ENCODE measurements at regions not wholly inside any gene's neighbourhood (a gene's known extent, or its start where the extent isn't known, plus 50 kb on each side); places are given as distances from the start of the nearest gene placed in this dataset.

DNA sequence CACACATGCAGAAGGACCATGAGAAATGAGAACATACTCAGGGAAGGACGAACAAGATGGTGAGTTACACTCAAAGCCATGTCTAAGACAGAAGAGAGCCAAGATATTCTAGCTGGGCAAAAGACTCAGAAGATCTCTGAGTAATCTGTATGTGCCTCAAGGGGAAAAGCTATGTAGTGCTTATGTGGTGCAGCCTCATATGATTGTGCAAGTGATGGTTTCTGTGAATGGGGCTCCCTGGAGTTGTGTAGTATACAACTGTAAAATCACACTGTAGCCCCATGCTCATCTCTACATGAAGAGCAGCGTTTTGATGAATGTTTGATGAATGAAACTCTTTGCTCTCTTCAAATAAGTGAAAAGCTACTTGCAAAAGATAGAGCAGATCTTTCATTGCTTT lies 57.5 kb downstream of the OSR1 start:
- no peak for DNase-seq (ENCODE audit: low read depth)

- DNase-seq (ENCODE audit: low read depth) = no peak
These were observed 58.9 kb downstream of the OSR1 start for GRCh38 chr2:19299522-19299921.

GRCh38 chr2:19299032-19299431 lies 59.4 kb downstream of the OSR1 start:
- DNase-seq (ENCODE audit: low read depth) = no peak

DNA sequence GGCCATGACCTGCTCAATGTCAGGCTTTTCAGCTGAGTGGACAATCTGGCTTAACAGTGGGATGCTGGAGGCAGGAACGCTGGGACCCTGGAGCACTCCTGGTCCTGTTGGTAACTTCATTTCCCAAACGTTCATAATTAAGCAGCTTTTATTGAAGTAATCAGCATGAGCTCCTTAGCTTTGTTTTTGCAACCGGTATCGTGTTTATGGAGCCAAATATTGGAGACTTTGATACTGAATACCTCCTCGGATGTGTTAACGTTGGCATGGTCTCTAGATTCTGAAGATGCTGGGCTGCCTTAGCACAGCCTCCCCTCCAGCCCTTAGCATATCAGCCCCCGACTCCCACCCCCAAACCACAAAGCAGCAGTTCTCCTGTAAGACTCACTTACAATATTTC lies 60.7 kb downstream of the OSR1 start:
- DNase-seq (ENCODE audit: low read depth) = no peak

DNA sequence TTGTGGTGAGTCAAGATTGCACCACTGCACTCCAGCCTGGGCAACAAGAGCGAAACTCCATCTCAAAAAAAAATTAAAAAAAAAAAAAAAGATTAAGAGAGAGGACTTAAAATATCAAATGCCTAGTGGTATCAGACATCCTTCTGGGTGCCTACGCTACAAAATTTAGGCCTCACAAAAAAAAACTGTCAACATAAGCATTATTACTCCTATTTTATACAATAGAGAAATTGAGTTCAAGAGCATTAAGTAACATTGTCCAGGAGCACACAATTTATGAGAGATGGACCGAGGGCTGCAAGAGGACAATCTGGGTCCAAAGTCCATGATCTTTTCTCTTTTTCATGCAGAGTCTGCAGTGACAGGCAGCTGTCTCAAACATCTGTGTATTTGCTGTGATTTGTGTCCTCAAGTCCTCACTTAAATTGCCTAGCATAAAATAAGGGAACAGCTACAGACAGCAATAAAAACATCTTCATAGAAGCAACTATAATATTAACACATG lies 62.4 kb downstream of the OSR1 start:
- no peak for DNase-seq (ENCODE audit: low read depth)

- DNase-seq (ENCODE audit: low read depth) = peak; percentile 2
These were observed 66.4 kb downstream of the OSR1 start for GRCh38 chr2:19292007-19292406.

GRCh38 chr2:19288291-19288690 lies 70.1 kb downstream of the OSR1 start:
- DNase-seq (ENCODE audit: low read depth) = no peak

GRCh38 chr2:19287324-19287723 lies 71.1 kb downstream of the OSR1 start:
- DNase-seq (ENCODE audit: low read depth) = no peak

GRCh38 chr2:19282305-19282704 lies 76.1 kb downstream of the OSR1 start:
- DNase-seq (ENCODE audit: low read depth) = no peak

- no peak for DNase-seq (ENCODE audit: low read depth)
These were observed 84.0 kb downstream of the OSR1 start for GRCh38 chr2:19274439-19274838.

DNA sequence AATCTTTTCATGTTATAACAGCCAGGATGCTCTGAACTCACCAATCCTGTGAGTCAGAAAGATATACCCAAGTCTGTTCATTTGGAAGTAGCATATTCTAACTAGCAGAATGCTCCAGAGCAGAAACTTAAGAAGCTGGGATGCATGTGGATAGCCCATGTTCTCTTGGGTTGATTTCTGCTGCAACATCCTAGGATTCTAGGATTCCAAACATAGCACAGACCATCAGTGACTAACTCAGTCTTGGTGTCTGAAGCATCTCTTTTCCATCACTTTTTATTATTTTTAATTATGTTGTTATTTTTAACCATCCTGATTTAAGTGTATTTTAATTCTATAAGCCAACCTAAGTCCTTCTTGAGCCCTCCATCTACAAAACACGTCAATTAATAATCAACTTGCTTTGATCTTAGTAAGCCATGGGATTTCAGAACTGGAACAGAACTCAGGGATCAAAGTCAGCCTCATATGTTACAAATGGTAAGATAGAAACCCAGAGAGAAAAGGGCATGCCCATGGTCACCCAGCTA lies 85.4 kb downstream of the OSR1 start:
- no peak for DNase-seq (ENCODE audit: low read depth)

DNA sequence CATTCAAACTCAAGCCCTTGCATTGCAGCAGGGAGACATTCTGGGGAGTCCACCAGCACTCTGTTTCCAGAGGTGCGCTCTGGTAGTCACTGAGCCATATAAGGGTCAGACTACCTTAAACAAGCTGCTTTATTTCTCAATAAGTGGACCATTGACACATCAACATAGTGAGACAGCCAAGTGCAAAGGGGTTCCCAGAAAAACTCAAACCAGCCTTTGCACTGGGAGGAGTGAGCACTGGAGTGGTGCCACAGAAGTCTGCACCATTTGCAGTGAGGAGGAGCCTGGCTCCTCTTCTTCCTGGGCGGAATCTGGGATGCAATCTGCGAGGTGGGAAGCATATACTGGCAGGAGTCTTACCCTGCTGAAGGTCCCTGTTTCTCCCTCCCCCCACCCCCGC lies 86.4 kb downstream of the OSR1 start:
- no peak for DNase-seq (ENCODE audit: low read depth)

- DNase-seq (ENCODE audit: low read depth) = no peak
These were observed 93.6 kb downstream of the OSR1 start for GRCh38 chr2:19264852-19265251.

GRCh38 chr2:19262150-19262549 lies 96.3 kb downstream of the OSR1 start:
- no peak for DNase-seq (ENCODE audit: low read depth)

- no peak for DNase-seq (ENCODE audit: low read depth)
These were observed 97.4 kb downstream of the OSR1 start for GRCh38 chr2:19261061-19261460.

GRCh38 chr2:19256121-19256601 lies 102.3 kb downstream of the OSR1 start:
- peak; percentile 69 for DNase-seq (ENCODE audit: low read depth)

DNA sequence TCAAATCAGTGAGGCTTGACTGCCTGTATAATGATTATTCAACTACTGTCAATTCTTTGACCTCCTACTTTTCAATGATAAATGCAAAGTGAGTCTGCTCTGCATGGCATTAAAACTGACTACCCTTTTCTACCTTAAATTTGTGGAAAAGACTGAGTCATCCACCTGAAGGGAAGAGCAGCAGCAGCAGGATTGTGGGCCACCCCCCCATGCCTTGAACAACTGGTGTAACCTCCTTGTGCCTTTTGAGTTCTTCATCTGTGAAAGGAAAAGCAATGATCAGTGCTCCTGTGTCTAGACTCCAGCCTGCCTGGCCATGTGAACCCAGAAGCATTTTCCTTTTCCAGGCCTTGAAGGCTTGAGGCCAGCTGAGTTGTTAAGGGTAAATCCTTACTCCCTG lies 102.9 kb downstream of the OSR1 start:
- DNase-seq (ENCODE audit: low read depth) = no peak

DNA sequence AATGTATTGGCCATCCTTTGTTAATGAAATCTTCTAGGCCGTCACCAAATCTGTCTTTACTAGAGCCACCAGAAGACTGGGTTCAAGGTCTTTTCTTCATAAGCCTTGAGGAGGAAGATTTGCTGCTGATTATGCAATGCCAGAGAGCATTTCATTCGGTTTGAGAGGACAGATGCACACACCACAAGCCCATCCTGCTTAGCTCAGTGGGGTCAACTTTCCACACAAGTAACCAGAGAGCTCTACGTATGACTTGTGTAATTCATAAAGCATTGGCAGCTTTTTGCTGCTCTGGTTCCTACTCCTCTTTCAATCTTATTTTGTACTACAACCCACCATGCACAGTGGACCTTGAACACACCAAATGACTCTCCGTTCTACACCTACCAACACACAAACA lies 106.9 kb downstream of the OSR1 start:
- DNase-seq (ENCODE audit: low read depth) = no peak

GRCh38 chr2:19250906-19251305 lies 107.5 kb downstream of the OSR1 start:
- no peak for DNase-seq (ENCODE audit: low read depth)

DNA sequence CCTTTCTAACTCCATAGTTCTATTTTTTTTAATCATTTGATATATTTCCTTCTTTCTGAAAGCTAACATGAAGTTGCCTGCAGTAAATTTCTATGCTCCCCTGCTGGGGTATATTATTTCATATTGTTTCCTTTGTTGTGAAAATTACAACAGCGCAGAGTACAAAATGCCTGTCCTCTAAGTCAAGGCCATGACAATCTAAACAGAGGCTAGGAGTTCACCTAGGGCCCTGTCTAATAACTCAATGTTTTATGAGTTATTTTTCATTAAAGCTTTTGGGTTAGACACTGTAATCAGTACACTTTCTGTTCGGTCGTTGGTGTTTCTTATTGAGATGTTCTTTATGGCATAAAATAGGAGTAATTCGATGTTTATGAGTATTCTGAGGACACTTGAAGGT lies 111.2 kb downstream of the OSR1 start:
- no peak for DNase-seq (ENCODE audit: low read depth)

DNA sequence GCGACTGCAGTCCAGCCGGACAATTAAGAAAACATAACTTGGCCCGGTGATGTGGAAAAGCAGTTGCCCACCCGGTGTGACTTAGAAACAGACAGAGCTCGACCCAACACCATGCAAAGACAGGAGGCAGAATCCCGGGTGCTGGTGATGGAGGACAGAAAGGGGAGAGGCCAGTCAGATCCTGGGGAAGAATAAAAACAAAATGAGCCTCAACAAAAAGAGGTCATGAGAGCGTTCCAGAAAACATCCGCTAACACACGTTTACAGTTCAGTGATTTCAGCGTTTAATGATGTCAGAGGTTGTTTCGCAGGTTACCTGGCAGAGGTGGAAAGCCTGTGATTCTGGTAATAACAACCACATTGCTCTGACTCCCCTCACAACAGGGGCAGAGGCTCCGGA lies 111.9 kb downstream of the OSR1 start:
- DNase-seq (ENCODE audit: low read depth) = no peak

GRCh38 chr2:19244460-19245363 lies 113.7 kb downstream of the OSR1 start:
- no peak for DNase-seq (ENCODE audit: low read depth)

DNA sequence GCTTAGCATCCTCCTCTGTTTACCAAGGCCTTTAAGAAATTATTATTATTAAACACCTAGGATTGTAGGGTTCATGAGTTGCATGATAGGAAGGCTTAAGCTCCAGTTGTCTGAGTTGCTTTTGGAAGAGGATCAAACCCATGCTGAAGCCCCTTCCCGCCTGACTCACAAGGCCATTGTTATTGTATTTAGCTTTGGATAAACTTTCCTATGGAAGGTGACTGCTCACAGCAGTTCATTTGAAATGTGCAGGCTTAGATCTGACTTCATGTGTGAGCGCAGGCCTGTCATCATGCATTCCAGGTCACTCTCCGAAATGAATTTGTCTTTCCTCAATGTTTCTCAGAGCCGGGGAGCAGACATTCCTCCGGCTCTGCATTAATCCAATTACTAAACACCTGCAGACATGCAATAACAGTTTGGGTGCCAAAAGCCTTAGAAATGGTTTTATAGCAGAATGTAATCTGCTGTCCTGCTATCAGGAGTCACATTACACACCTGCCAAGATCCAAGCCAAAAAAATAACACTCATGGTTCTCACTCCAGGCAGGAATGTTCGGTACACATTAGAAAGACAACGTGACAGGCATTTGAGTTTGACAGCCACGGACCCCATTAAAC lies 119.9 kb downstream of the OSR1 start:
- peak; percentile 28 for DNase-seq (ENCODE audit: low read depth)

All from Daoy (cell line).